Activated naive CD8-positive, alpha-beta T cell treated with anti-CD3 and anti-CD28 coated beads, Interleukin-2, amount 10 ng/mL, durations not matched to agents 7 days and 5 days (primary cell): ENCODE measurements at regions not wholly inside any gene's neighbourhood (a gene's known extent, or its start where the extent isn't known, plus 50 kb on each side); places are given as distances from the start of the nearest gene placed in this dataset.

Source experiments
- ATAC-seq: fragments of 150-1000 bp; cut with Tn5 transposase; one replicate; pipeline ENCODE4 v1.10.0; 2021; ENCODE audit warnings: low read depth, moderate library complexity
- POLR2A ChIA-PET: fragments of 350-600 bp; sonication (Branson Sonifier 250); formaldehyde crosslinking; loops from one replicate; lab custom pipeline; 2021; ENCODE audit warnings: antibody characterized with exemption; lab: Charles Lee
- DNase-seq: peaks from one replicate; pipeline ENCODE4 v3.0.0; 2021
- H3K27ac Mint-ChIP-seq: one replicate; pipeline ENCODE4 v1.8.0; 2022; ENCODE audit warnings: mild to moderate bottlenecking, mixed read lengths
- H3K27me3 Mint-ChIP-seq: one replicate; pipeline ENCODE4 v1.8.0; 2022; ENCODE audit warnings: mild to moderate bottlenecking, moderate library complexity, mixed read lengths
- H3K36me3 Mint-ChIP-seq: one replicate; pipeline ENCODE4 v1.8.0; 2021; ENCODE audit warnings: mild to moderate bottlenecking, mixed read lengths
- H3K4me1 Mint-ChIP-seq: one replicate; pipeline ENCODE4 v1.8.0; 2021; ENCODE audit warnings: mixed read lengths
- H3K4me3 Mint-ChIP-seq: one replicate; pipeline ENCODE4 v1.8.0; 2022; ENCODE audit warnings: mild to moderate bottlenecking, moderate library complexity, mixed read lengths
- H3K9me3 Mint-ChIP-seq: one replicate; pipeline ENCODE4 v1.8.0; 2021; ENCODE audit warnings: mixed read lengths

DNA sequence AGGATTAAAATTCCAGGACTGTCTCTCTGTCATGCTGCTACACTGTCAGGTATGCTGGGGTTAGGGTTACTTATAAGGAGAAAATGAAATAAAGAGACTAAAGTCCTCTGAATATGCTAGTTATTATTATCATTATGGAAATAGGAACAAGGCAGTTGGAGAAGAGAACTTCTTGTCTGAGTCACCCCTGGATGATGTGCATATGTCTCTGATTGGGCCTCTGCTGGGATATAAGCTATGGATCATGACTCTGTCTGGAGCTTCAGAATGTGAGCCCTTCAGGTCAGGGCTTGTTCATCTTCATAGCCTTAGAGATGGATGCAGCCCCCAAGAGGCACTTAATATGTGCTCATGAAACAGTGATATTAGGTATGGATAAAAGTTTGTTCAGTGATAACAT, 569.6 kb downstream of the EPHB1 start:
- POLR2A ChIA-PET = no interaction called here

DNA sequence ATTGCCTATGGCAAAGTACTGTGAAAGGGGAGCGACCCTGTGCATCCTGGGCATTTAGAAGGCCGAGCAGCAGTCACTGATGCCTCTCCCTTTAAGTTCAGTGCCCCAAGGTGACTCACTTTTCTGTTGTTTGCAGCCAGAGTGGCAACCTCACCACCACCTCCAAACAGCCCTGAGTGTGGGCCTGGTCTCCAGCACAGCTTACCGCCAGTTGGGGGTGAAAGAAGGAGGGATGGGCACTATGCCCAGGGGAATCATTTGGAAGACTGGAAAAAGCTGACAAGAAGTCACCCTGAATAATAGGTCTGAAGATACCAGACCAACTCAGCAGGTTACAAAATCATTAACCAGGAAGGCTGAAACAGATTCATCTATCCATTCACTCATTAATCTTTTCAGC, 571.8 kb downstream of the EPHB1 start:
- ATAC-seq (no peak), DNase-seq (no peak)
- Mint-ChIP-seq H3K9me3 (peaks cover 2% of the 10 kb centered on the region), H3K36me3 (no peaks in the 10 kb centered on the region), H3K4me3 (no peak overlapping the region), H3K4me1 (no peaks in the 10 kb centered on the region), H3K27ac (no peak overlapping the region), H3K27me3 (no peaks in the 10 kb centered on the region)
- POLR2A ChIA-PET = no interaction called here

More for the DNA sequence above, 569.6 kb downstream of the EPHB1 start:
- Mint-ChIP-seq H3K27ac (no peak overlapping the region), H3K9me3 (peaks cover 2% of the 10 kb centered on the region), H3K27me3 (no peaks in the 10 kb centered on the region), H3K4me3 (no peak overlapping the region), H3K36me3 (no peaks in the 10 kb centered on the region), H3K4me1 (no peaks in the 10 kb centered on the region)
- DNase-seq = no peak
- no peak for ATAC-seq

DNA sequence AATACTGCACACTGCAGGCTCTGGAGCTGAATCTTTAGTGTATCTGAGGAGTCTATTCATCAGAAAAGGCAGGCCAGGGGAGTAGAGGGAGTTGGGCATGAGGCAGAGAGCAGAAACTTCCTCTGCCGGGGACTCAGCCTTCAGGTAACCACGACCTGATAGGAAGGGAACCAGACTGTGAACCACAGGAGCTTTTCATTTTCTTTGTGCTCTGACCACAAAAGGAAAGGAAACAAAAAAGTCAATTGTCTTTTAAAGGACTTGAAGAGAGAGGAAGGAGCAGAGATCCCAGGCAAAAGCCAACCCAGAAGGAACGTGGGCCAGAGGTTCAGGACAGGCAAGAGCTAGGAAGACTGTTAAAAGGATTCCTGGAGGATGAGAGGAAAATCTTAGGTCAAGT, 573.3 kb downstream of the EPHB1 start:
- Mint-ChIP-seq H3K4me3 (no peak overlapping the region), H3K9me3 (peaks cover 2% of the 10 kb centered on the region), H3K27ac (no peak overlapping the region), H3K27me3 (no peaks in the 10 kb centered on the region), H3K36me3 (no peaks in the 10 kb centered on the region), H3K4me1 (no peaks in the 10 kb centered on the region)
- POLR2A ChIA-PET = no interaction called here
- ATAC-seq (no peak), DNase-seq (no peak)

DNA sequence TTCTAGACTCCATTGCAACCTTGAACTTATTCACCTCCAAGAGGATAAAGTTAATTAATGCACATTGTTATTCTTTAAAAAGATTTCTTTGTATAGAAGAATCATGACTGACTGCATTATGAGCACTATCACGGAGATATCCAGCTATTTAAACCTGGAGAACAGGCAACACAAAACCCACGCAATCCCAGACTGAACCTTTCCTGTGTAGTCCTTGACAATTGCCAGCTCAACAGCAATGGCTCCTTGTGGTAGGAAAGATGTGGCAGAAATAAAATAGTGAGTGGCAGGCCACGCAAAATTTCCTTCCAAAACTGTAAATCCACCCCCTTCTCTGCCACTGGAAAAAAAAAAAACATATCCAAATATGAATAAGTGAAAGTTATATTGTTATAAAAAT, 573.7 kb downstream of the EPHB1 start:
- Mint-ChIP-seq H3K4me1 (no peaks in the 10 kb centered on the region), H3K9me3 (peaks cover 2% of the 10 kb centered on the region), H3K27me3 (no peaks in the 10 kb centered on the region), H3K4me3 (no peak overlapping the region), H3K27ac (no peak overlapping the region), H3K36me3 (no peaks in the 10 kb centered on the region)
- POLR2A ChIA-PET = no interaction called here
- DNase-seq (no peak), ATAC-seq (no peak)

DNA sequence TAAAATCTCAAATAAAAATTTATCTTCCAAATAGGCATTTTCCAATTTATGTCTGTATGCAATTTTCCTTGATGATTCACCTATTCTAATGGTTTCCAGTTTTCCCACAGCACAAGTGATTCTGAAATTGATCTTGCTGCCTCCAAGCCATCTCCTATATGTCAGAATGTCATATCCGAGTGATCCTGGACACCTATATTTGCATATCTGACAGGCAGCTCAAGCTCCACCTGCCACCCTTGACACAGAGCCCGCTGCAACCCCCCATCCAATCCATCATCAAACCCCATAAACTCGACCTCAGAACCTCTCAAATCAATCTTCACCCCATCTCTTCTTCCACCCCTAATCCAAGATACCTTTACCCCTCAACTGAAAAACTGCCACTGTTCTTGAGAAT, 579.5 kb downstream of the EPHB1 start:
- no peaks in the 10 kb centered on the region for H3K27me3 Mint-ChIP-seq
- POLR2A ChIA-PET = no interaction called here
- H3K4me1 Mint-ChIP-seq = no peaks in the 10 kb centered on the region
- peaks cover 3% of the 10 kb centered on the region for H3K9me3 Mint-ChIP-seq
- no peaks in the 10 kb centered on the region for H3K36me3 Mint-ChIP-seq
- no peak overlapping the region for H3K27ac Mint-ChIP-seq
- DNase-seq (no peak), ATAC-seq (no peak)
- no peak overlapping the region for H3K4me3 Mint-ChIP-seq

DNA sequence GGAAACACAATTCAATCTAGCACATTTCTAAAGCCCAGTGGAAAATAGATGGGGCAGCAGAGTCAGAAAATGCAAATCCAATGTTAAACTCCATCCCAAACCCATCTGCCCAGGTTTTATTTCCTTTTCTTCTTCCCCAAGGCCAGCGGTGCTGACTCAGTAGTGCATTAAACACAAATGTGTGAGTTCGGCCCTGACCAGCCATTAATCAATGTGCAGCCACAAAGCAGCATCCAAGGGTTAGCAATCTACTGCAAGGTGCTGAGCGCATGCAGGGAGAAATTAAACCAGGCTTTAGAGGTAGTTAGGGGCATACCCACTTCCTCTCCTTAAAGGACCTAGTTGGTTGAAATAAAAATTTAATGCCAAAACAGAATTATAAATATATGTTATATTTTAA, 583.3 kb upstream of the PPP2R3A start:
- Mint-ChIP-seq H3K4me3 (no peak overlapping the region), H3K36me3 (no peaks in the 10 kb centered on the region), H3K27ac (no peak overlapping the region), H3K27me3 (no peaks in the 10 kb centered on the region), H3K4me1 (no peaks in the 10 kb centered on the region), H3K9me3 (peaks cover 1% of the 10 kb centered on the region)
- no peak for ATAC-seq
- POLR2A ChIA-PET = no interaction called here
- no peak for DNase-seq

DNA sequence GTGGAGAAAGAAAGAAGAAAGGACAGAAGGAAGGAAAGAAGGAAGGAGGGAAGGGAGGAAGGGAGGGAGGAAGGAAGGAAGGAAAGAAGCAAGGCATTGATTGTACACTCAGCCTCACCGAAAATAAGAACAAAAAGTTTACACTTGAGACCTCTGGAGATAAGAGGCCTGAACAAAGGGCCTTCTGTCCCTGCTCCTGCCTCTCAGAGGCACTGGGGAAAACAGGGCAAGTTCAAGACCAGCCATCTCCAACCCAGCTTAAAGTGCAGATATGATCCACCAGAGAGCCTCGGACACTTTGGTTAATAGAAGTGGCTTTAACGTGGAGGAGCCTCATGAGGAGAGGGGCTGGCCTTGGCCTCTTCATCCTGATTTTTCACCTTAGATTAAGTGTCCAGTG, 582.9 kb upstream of the PPP2R3A start:
- DNase-seq (no peak), ATAC-seq (no peak)
- POLR2A ChIA-PET = no interaction called here
- H3K36me3 Mint-ChIP-seq = no peaks in the 10 kb centered on the region
- H3K4me1 Mint-ChIP-seq = no peaks in the 10 kb centered on the region
- H3K27me3 Mint-ChIP-seq = no peaks in the 10 kb centered on the region
- H3K27ac Mint-ChIP-seq = no peak overlapping the region
- no peak overlapping the region for H3K4me3 Mint-ChIP-seq
- peaks cover 1% of the 10 kb centered on the region for H3K9me3 Mint-ChIP-seq

DNA sequence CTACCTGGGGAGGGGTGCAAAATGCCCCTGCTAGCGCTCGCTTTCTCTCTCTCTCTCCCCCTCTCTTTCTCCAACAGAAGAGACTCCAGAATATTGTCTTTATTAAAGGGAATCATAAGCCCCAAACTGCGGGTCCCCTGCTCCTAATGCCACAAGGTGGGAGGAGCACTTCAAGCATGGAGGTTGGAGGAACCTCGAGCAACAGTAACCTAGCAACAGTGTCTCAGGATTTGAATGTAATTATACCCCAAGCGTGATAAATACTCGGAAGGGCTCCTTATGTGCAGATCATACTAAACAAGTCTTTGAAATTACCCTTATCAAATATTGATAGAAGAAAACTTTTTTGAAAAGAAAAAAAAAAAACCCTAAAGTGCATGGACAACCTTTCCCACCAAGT, 582.2 kb upstream of the PPP2R3A start:
- ATAC-seq = no peak
- Mint-ChIP-seq H3K4me3 (no peak overlapping the region), H3K9me3 (peaks cover 1% of the 10 kb centered on the region), H3K27ac (no peak overlapping the region), H3K27me3 (no peaks in the 10 kb centered on the region), H3K4me1 (no peaks in the 10 kb centered on the region), H3K36me3 (no peaks in the 10 kb centered on the region)
- DNase-seq = no peak
- POLR2A ChIA-PET = no interaction called here

DNA sequence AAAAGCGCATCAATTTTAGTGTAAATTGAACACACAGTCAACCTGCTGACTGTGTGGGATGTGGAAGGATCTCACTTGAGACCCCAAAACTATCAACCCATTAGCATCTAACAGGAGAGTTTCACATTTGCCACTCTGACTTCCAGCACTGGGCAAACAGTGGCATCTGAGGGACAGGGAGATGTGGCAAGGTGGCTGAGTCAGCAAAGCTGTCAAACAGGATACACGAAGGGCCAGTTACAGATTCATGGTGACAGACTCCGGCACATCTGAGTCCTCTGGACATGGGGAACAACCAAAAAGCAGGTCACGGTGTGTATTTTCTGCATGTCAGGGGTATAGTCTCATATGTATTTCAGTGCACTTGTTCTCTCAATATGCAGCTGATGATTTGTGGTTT, 573.4 kb upstream of the PPP2R3A start:
- Mint-ChIP-seq H3K4me3 (no peak overlapping the region), H3K27ac (no peak overlapping the region), H3K27me3 (no peaks in the 10 kb centered on the region), H3K4me1 (no peaks in the 10 kb centered on the region), H3K36me3 (no peaks in the 10 kb centered on the region), H3K9me3 (peaks cover 14% of the 10 kb centered on the region)
- ATAC-seq (no peak), DNase-seq (no peak)
- POLR2A ChIA-PET = no interaction called here

DNA sequence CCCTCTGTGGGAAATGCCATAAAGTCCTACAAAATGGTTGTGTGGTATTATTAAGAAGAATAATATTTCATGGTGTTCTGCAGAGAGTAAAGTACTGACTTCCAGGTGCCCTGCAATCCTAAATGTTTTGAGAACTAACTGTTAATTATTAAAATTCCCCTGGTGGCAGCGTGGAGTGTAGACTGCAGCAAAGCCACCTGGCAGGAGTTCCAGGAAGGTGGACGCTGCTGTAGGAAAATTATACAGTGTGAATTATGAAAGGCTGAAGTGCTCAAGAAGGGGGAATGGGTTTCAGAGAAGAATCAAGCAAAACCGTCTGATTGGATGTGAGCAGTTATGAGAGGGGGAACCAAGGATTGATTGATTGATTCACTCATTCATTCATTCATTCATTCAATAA, 572.4 kb upstream of the PPP2R3A start:
- DNase-seq = no peak
- Mint-ChIP-seq H3K4me1 (no peaks in the 10 kb centered on the region), H3K27me3 (no peaks in the 10 kb centered on the region), H3K36me3 (no peaks in the 10 kb centered on the region), H3K9me3 (peaks cover 14% of the 10 kb centered on the region), H3K4me3 (no peak overlapping the region), H3K27ac (no peak overlapping the region)
- ATAC-seq = no peak
- POLR2A ChIA-PET = no interaction called here

DNA sequence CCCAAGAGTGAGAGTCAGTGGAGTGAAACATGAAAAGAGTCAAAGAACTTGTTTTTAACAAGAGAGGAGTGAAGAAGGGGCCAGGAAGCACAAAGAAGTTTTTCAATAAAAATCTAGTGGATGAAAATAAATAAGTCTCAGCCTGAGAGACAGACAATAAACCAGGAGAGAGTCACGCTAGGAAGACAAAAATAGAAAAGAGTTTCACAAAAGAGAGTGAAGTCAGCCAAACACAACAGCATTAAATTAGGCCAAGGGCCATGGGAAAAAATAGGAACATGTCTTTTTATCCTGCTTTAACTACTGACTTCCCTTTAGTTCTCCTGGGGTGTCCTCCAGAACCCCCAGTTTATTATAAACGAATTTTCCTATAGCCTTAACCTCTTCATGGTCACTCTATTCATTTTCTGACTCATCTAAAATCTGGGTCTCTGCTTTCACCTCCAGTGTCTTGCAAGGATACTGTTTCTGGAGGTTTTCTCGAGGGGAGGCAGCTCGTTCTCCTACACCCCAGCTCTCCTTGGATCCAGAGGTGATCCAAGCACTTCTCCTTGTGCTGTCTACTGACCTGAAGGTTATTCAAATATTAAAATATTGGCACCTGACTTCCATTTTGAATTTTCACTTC, 571.5 kb upstream of the PPP2R3A start:
- Mint-ChIP-seq H3K36me3 (no peaks in the 10 kb centered on the region), H3K4me1 (no peaks in the 10 kb centered on the region), H3K4me3 (no peak overlapping the region), H3K9me3 (peaks cover 14% of the 10 kb centered on the region), H3K27ac (no peak overlapping the region), H3K27me3 (no peaks in the 10 kb centered on the region)
- DNase-seq (no peak), ATAC-seq (no peak)
- POLR2A ChIA-PET = no interaction called here

DNA sequence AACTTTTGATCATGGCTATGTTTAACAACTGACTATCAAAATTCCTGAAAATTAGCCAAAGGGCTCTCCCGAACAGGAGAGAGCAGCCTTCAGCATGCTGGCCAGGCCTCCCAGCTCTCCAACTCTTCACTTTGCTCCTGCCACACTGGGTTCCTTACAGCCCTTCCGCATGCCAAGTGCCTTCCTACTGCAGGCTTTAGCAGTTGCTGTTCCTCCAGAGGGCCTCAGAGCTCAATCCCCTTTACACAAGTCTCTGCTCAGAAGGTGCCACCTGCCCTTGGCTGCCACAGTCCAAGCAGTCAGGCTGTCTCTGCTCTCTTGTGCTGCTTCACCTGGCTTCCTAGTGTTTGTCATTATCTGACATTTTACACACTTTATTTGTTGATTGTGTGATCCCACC, 553.1 kb upstream of the PPP2R3A start:
- POLR2A ChIA-PET = no interaction called here
- no peak overlapping the region for H3K4me3 Mint-ChIP-seq
- no peaks in the 10 kb centered on the region for H3K9me3 Mint-ChIP-seq
- no peaks in the 10 kb centered on the region for H3K27me3 Mint-ChIP-seq
- ATAC-seq (no peak), DNase-seq (no peak)
- no peaks in the 10 kb centered on the region for H3K4me1 Mint-ChIP-seq
- no peaks in the 10 kb centered on the region for H3K36me3 Mint-ChIP-seq
- H3K27ac Mint-ChIP-seq = no peak overlapping the region

DNA sequence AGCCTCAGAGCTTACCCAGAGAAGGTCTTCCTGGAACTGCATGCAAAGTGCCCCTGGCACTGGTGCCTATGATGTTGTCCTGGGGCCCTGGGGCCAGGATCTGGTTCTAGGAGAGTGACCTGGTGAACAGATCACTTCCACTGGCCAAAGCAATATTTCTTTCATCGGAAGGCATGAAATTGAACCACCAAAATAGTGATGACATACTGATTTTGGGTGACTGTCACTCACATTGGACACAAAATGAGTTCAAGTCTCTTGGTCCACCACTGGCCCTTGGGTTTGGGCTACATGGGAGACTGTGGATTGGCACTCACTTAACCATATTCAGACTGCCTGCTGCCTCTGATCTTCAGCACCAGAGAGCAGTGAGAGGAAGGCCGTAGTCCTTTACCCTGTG, 549.3 kb upstream of the PPP2R3A start:
- DNase-seq (no peak), ATAC-seq (no peak)
- POLR2A ChIA-PET = no interaction called here
- Mint-ChIP-seq H3K4me1 (no peaks in the 10 kb centered on the region), H3K4me3 (no peak overlapping the region), H3K9me3 (no peaks in the 10 kb centered on the region), H3K27me3 (no peaks in the 10 kb centered on the region), H3K27ac (no peak overlapping the region), H3K36me3 (no peaks in the 10 kb centered on the region)

DNA sequence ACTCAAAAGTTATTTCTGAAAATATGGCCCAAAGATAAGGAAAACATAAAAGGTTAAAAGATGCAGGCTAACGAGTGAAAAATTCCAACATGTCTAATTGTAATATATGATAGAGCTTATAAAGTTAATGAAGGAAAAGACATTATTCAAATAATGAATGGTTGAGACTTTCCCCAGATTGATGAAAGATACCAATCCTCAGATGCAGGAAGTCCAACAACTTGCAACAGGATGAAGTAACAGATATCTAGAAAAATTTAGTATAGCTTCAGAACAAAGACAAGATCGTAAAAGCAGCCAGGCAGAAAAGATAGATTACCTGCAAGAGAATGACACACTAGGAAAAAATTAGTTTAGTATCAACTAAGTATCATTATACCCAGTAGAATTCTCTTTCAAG, 546.4 kb upstream of the PPP2R3A start:
- Mint-ChIP-seq H3K9me3 (no peaks in the 10 kb centered on the region), H3K27me3 (no peaks in the 10 kb centered on the region), H3K4me3 (no peak overlapping the region), H3K27ac (no peak overlapping the region), H3K4me1 (no peaks in the 10 kb centered on the region), H3K36me3 (no peaks in the 10 kb centered on the region)
- POLR2A ChIA-PET = no interaction called here
- no peak for DNase-seq
- ATAC-seq = no peak

DNA sequence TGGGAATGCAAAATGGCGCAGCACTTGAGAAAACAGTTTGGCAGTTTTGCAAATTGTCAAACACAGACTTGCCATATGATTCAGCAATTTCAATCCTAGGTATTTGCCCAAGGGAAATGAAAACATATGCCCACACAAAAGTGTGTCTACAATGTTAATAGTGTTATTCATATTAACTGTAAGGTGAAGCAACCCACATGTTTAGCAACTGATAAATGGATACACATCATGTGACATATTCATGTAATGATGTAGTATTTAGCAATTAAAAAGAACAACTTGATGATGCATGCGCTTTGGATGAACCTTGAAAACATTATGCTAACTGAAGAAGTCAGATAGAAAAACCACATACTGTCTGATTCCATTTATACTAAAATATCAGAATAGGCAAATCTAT, 539.0 kb upstream of the PPP2R3A start:
- POLR2A ChIA-PET = no interaction called here

More for the DNA sequence above, 539.0 kb upstream of the PPP2R3A start:
- Mint-ChIP-seq H3K9me3 (no peaks in the 10 kb centered on the region), H3K27me3 (no peaks in the 10 kb centered on the region), H3K4me1 (no peaks in the 10 kb centered on the region), H3K36me3 (no peaks in the 10 kb centered on the region), H3K4me3 (no peak overlapping the region), H3K27ac (no peak overlapping the region)
- no peak for DNase-seq
- no peak for ATAC-seq
